Vagina (tissue), 2 donors: ENCODE measurements at regions not wholly inside any gene's neighbourhood (a gene's known extent, or its start where the extent isn't known, plus 50 kb on each side); places are given as distances from the start of the nearest gene placed in this dataset.
A peak's percentile ranks its signal among the peaks of the same experiment; 100 is the strongest.

Experiments used
- DNase-seq, 2 donors: peaks; one replicate each; pipeline ENCODE4 v3.0.0-alpha.2; 2017; ENCODE audit errors: extremely low spot score in 2 of 2
- H3K27ac ChIP-seq: fragments of 200-600 bp; sonication (generic); one replicate; pipeline ENCODE4 v1.5.1; 2019
- H3K27me3 ChIP-seq: fragments of 200-600 bp; sonication (generic); one replicate; pipeline ENCODE4 v1.5.1; 2019
- H3K36me3 ChIP-seq, 2 donors: fragments of 200-600 bp; sonication (generic); one replicate each; pipeline ENCODE4 v1.5.1; 2017 to 2019
- H3K4me1 ChIP-seq: fragments of 200-600 bp; sonication (generic); one replicate; pipeline ENCODE4 v1.5.1; 2019
- H3K4me3 ChIP-seq, 2 donors: fragments of 200-600 bp; sonication (generic); 1 replicate in 1 of 2; 2 replicates in 1 of 2; pipeline ENCODE4 v1.5.1; 2016 to 2019
- H3K9me3 ChIP-seq: fragments of 200-600 bp; sonication (generic); one replicate; pipeline ENCODE4 v1.5.1; 2019
- POLR2A ChIP-seq, 2 donors: fragments of 450-650 bp; IDR thresholded peaks; one replicate each; pipeline ENCODE4 v1.6.1; 2017; ENCODE audit warnings: antibody characterized with exemption in 2 of 2, mild to moderate bottlenecking in 2 of 2, moderate library complexity in 2 of 2
- POLR2AphosphoS5 ChIP-seq, 2 donors: sonication (generic); formaldehyde crosslinking; IDR thresholded peaks; one replicate each; pipeline ENCODE4 v1.9.0; 2017; ENCODE audit warnings: antibody characterized with exemption in 2 of 2, mild to moderate bottlenecking in 2 of 2, low read depth in 1 of 2; ENCODE audit not compliant: insufficient read depth in 1 of 2
- intact Hi-C: fragments of 100-400 bp; cut with DNase I; formaldehyde crosslinking; loops from one replicate; pipeline ENCODE4 v1.15.1; 2023
- TF ChIP-seq, protein P1 (sequence below), 3 experiments: fragments of 450-650 bp in 2 of 3; fragments of 200-600 bp in 1 of 3; sonication (generic) in 1 of 3; IDR thresholded peaks; one replicate each; pipeline ENCODE4 v1.5.1; 2017 to 2019; ENCODE audit warnings: antibody characterized with exemption in 3 of 3, mild to moderate bottlenecking in 2 of 3, moderate library complexity in 2 of 3

DNA sequence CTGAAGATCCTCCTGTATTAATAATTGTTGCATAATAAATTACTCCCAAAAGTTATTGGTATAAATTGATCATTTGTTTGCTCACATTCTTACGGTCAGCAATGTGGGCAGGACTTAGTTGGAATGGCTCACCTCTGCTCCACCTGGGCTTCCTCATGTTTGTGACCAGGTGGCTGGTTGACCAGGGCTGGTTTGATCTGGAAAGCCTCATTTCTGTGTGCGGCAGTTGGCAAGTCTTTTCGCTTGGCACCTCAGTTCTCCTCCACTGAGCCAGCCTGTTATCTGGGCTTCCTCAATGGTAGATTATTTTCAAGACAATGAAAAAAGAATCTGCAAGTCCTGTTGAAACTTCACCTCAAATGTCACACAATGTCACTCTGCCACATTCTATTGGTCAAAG lies 301.1 kb downstream of the TBL1XR1 start:
- no peak for DNase-seq
- TF ChIP-seq POLR2AphosphoS5 (IDR thresholded peaks at IDR 0.05; ENCODE audit: insufficient read depth in 1 of 2, low read depth in 1 of 2) (no peak), POLR2A (IDR thresholded peaks at IDR 0.05) (no peak)
- TF ChIP-seq, protein P1, sequence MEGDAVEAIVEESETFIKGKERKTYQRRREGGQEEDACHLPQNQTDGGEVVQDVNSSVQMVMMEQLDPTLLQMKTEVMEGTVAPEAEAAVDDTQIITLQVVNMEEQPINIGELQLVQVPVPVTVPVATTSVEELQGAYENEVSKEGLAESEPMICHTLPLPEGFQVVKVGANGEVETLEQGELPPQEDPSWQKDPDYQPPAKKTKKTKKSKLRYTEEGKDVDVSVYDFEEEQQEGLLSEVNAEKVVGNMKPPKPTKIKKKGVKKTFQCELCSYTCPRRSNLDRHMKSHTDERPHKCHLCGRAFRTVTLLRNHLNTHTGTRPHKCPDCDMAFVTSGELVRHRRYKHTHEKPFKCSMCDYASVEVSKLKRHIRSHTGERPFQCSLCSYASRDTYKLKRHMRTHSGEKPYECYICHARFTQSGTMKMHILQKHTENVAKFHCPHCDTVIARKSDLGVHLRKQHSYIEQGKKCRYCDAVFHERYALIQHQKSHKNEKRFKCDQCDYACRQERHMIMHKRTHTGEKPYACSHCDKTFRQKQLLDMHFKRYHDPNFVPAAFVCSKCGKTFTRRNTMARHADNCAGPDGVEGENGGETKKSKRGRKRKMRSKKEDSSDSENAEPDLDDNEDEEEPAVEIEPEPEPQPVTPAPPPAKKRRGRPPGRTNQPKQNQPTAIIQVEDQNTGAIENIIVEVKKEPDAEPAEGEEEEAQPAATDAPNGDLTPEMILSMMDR (IDR thresholded peaks at IDR 0.05), result no peak
- intact Hi-C loops, result no loop called here

GRCh38 chr3:176879710-176880109 lies 317.6 kb downstream of the TBL1XR1 start:
- TF ChIP-seq POLR2A (IDR thresholded peaks at IDR 0.05) (no peak), POLR2AphosphoS5 (IDR thresholded peaks at IDR 0.05; ENCODE audit: insufficient read depth in 1 of 2, low read depth in 1 of 2) (no peak)
- TF ChIP-seq, protein P1 (IDR thresholded peaks at IDR 0.05), result no peak
- H3K4me3 ChIP-seq, result no peak overlapping the region

More for the DNA sequence above, 301.1 kb downstream of the TBL1XR1 start:
- H3K27me3 ChIP-seq, result no peaks in the 10 kb centered on the region
- no peaks in the 10 kb centered on the region for H3K4me1 ChIP-seq
- no peaks in the 10 kb centered on the region for H3K36me3 ChIP-seq
- H3K27ac ChIP-seq, result no peak overlapping the region
- no peak overlapping the region for H3K4me3 ChIP-seq
- no peaks in the 10 kb centered on the region for H3K9me3 ChIP-seq

DNA sequence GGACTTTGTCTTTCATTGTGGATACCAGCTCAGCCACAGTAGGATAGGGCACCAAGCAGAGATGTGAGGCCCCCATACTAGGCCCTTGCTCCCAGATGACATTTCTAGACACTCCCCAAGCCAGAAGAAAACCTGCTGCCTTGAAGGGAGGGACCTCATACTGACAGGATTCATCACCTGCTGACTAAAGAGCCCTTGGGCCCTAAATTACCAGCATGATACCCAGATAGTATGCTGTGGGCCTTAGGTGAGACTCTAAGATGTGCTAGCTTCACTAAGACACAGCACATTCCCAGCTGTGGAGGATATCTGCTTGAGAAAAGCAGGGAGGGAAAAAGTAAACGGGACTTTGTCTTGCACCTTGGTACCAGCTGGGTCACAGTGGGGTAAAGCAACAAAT lies 324.0 kb downstream of the TBL1XR1 start:
- no peaks in the 10 kb centered on the region for H3K27me3 ChIP-seq
- no peak for DNase-seq
- TF ChIP-seq POLR2A (IDR thresholded peaks at IDR 0.05) (no peak), POLR2AphosphoS5 (IDR thresholded peaks at IDR 0.05; ENCODE audit: insufficient read depth in 1 of 2, low read depth in 1 of 2) (no peak)
- TF ChIP-seq, protein P1 (IDR thresholded peaks at IDR 0.05), result no peak
- no peaks in the 10 kb centered on the region for H3K4me1 ChIP-seq
- intact Hi-C loops, result no loop called here
- H3K9me3 ChIP-seq, result no peaks in the 10 kb centered on the region
- H3K27ac ChIP-seq, result no peak overlapping the region
- H3K36me3 ChIP-seq, result no peaks in the 10 kb centered on the region
- no peak overlapping the region for H3K4me3 ChIP-seq

More at GRCh38 chr3:176879710-176880109, 317.6 kb downstream of the TBL1XR1 start:
- intact Hi-C loops, result no loop called here
- DNase-seq, result no peak
- H3K4me1 ChIP-seq, result no peaks in the 10 kb centered on the region
- H3K27me3 ChIP-seq, result no peaks in the 10 kb centered on the region
- H3K36me3 ChIP-seq, result no peaks in the 10 kb centered on the region
- no peak overlapping the region for H3K27ac ChIP-seq
- no peaks in the 10 kb centered on the region for H3K9me3 ChIP-seq

- DNase-seq, result no peak
These were observed 324.5 kb downstream of the TBL1XR1 start for GRCh38 chr3:176872771-176873209.

DNA sequence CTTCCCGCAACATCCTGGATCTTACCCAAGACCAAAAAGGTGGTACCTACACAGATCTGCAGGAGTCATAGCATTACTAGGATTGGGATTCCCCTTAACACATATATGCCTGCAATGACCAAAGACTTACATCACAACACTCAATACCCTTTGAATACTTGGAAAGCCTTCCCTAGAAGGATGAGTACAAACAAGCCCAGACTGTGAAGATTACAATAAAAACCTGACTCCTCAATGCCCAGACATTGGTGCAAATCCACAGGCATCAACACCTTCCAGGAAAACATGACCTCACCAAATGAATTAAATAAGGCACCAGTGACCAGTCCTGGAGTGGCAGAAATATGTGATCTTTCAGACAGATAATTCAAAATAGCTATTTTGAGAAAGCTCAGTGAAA lies 326.8 kb downstream of the TBL1XR1 start:
- no peak for DNase-seq
- intact Hi-C loops, result no loop called here
- Histone ChIP-seq H3K27ac (no peak overlapping the region), H3K36me3 (no peaks in the 10 kb centered on the region), H3K9me3 (no peaks in the 10 kb centered on the region), H3K4me3 (no peak overlapping the region), H3K27me3 (no peaks in the 10 kb centered on the region), H3K4me1 (no peaks in the 10 kb centered on the region)
- TF ChIP-seq POLR2AphosphoS5 (IDR thresholded peaks at IDR 0.05; ENCODE audit: insufficient read depth in 1 of 2, low read depth in 1 of 2) (no peak), POLR2A (IDR thresholded peaks at IDR 0.05) (no peak)
- TF ChIP-seq, protein P1 (IDR thresholded peaks at IDR 0.05), result no peak

More at GRCh38 chr3:176872771-176873209, 324.5 kb downstream of the TBL1XR1 start:
- no peaks in the 10 kb centered on the region for H3K36me3 ChIP-seq
- H3K9me3 ChIP-seq, result no peaks in the 10 kb centered on the region
- H3K27ac ChIP-seq, result no peak overlapping the region
- TF ChIP-seq POLR2AphosphoS5 (IDR thresholded peaks at IDR 0.05; ENCODE audit: insufficient read depth in 1 of 2, low read depth in 1 of 2), result no peak
- TF ChIP-seq, protein P1 (IDR thresholded peaks at IDR 0.05), result peak; percentile 16 to 65 (median 48)
- no peak for TF ChIP-seq POLR2A (IDR thresholded peaks at IDR 0.05)
- H3K4me3 ChIP-seq, result no peak overlapping the region
- no peaks in the 10 kb centered on the region for H3K27me3 ChIP-seq
- intact Hi-C loops, result no loop called here
- no peaks in the 10 kb centered on the region for H3K4me1 ChIP-seq
